Right lobe of liver (tissue), 6 donors: ENCODE measurements at regions not wholly inside any gene's neighbourhood (a gene's known extent, or its start where the extent isn't known, plus 50 kb on each side); places are given as distances from the start of the nearest gene placed in this dataset.

ENCODE experiments used
- ATAC-seq, 4 donors: fragments of 200-7000 bp; cut with Tn5 transposase; one replicate each; pipeline ENCODE4 v1.9.1; 2020; ENCODE audit warnings: mild to moderate bottlenecking in 4 of 4, moderate library complexity in 4 of 4
- DNase-seq, 3 donors: peaks; one replicate each; pipeline ENCODE4 v3.0.0-alpha.2; 2020
- H3K27ac ChIP-seq, 3 donors: fragments of 200-600 bp; one replicate each; pipeline ENCODE4 v1.8.0; 2022
- H3K27me3 ChIP-seq, 2 donors: fragments of 200-600 bp; one replicate each; pipeline ENCODE4 v1.8.0; 2022
- H3K36me3 ChIP-seq, 4 donors: fragments of 200-600 bp; sonication (generic) in 1 of 4; one replicate each; pipeline versions ENCODE4 v1.5.1 to v1.8.0; 2017 to 2022; ENCODE audit warnings: control low read depth in 1 of 4
- H3K4me1 ChIP-seq, 4 donors: fragments of 200-600 bp; sonication (generic) in 1 of 4; one replicate each; pipeline versions ENCODE4 v1.5.1 to v1.8.0; 2017 to 2022; ENCODE audit warnings: control low read depth in 1 of 4
- H3K4me3 ChIP-seq, 3 donors: fragments of 200-600 bp; one replicate each; pipeline ENCODE4 v1.8.0; 2022
- H3K9me3 ChIP-seq, 4 donors: fragments of 200-600 bp; sonication (generic) in 1 of 4; one replicate each; pipeline versions ENCODE4 v1.5.1 to v1.8.0; 2017 to 2022; ENCODE audit warnings: control low read depth in 1 of 4
- POLR2A ChIP-seq: fragments of 450-650 bp; IDR thresholded peaks from one replicate; pipeline ENCODE4 v1.6.1; 2017; ENCODE audit warnings: antibody characterized with exemption, mild to moderate bottlenecking
- WGBS: methylation state at CpG from one replicate; pipeline ENCODE4 v1.1.6; 2018; ENCODE audit warnings: low coverage, low lambda C conversion rate; ENCODE audit not compliant: insufficient coverage; ENCODE audit errors: missing lambda C conversion rate; 5-methylcytosine and 5-hydroxymethylcytosine counted together
- intact Hi-C, 2 donors: fragments of 100-400 bp; cut with DNase I; formaldehyde crosslinking; loops; one replicate each; pipeline versions ENCODE4 v1.11.2 to v1.14.1; 2022
- TF ChIP-seq, protein P1 (sequence below), 4 donors: fragments of 200-600 bp in 3 of 4; fragments of 450-650 bp in 1 of 4; IDR thresholded peaks; one replicate each; pipeline versions ENCODE4 v1.5.1 to v1.8.0; 2016 to 2022; ENCODE audit warnings: antibody characterized with exemption in 4 of 4, mild to moderate bottlenecking in 2 of 4
- donor health status: DM: no; HTN: yes; CAD: no.
- donor health status: DM: no; HTN: no; CAD: no.
- donor health status: DM: no; HTN: no; CAD: no.
- donor health status: DM: no; HTN: yes; CAD: no.
- donor health status: DM: no; HTN: yes; CAD: no.

DNA sequence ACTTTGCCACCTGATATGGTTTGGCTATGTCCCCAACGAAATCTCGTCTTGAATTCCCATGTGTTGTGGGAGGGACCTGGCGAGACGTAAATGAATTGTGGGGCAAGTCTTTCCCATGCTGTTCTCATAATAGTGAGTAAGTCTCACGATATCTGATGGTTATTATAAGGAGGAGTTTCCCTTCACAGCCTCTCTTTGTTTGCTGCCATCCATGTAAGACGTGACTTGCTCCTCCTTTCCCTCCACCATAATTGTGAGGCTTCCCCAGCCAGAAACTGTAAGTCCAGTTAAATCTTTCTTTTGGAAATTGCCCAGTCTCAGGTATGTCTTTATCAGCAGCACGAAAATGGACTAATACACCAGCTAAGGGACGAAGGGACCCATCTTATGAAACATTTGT lies 1303.3 kb downstream of the SUCLG1 start:
- DNase-seq = no peak
- H3K27ac ChIP-seq = no peak overlapping the region
- H3K27me3 ChIP-seq = no peaks in the 10 kb centered on the region
- WGBS = 67% methylated on average over 8 of the region's 8 CpGs
- TF ChIP-seq, protein P1, sequence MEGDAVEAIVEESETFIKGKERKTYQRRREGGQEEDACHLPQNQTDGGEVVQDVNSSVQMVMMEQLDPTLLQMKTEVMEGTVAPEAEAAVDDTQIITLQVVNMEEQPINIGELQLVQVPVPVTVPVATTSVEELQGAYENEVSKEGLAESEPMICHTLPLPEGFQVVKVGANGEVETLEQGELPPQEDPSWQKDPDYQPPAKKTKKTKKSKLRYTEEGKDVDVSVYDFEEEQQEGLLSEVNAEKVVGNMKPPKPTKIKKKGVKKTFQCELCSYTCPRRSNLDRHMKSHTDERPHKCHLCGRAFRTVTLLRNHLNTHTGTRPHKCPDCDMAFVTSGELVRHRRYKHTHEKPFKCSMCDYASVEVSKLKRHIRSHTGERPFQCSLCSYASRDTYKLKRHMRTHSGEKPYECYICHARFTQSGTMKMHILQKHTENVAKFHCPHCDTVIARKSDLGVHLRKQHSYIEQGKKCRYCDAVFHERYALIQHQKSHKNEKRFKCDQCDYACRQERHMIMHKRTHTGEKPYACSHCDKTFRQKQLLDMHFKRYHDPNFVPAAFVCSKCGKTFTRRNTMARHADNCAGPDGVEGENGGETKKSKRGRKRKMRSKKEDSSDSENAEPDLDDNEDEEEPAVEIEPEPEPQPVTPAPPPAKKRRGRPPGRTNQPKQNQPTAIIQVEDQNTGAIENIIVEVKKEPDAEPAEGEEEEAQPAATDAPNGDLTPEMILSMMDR (IDR thresholded peaks at IDR 0.05) = no peak
- no peak for TF ChIP-seq POLR2A
- no peaks in the 10 kb centered on the region for H3K9me3 ChIP-seq
- no peaks in the 10 kb centered on the region for H3K36me3 ChIP-seq
- ATAC-seq = no peak
- no peaks in the 10 kb centered on the region for H3K4me1 ChIP-seq
- intact Hi-C loops = no loop called here
- H3K4me3 ChIP-seq = no peak overlapping the region

DNA sequence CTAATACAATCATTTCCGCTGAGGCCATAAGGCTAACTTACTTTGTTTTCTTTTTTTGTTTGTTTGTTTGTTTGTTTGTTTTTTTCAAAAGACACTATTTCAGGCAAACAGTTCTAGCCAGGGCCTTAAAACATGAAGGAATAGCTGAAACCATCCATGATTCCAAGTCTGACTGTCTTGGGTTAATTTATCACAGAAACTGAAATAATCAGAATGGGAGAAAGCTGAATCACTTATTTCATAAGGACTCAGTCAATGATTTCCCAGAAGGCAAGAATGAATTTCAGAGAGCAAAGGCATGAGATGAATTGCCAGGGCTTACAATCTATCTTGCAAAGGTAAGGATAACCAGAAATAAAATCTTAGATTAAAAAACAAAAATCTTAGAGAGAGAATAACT lies 1315.1 kb downstream of the SUCLG1 start:
- H3K9me3 ChIP-seq = no peaks in the 10 kb centered on the region
- intact Hi-C loops = no loop called here
- no peaks in the 10 kb centered on the region for H3K36me3 ChIP-seq
- DNase-seq = no peak
- no peak overlapping the region for H3K4me3 ChIP-seq
- no peaks in the 10 kb centered on the region for H3K27me3 ChIP-seq
- no peaks in the 10 kb centered on the region for H3K4me1 ChIP-seq
- TF ChIP-seq, protein P1 (IDR thresholded peaks at IDR 0.05) = no peak
- TF ChIP-seq POLR2A = no peak
- ATAC-seq = no peak
- H3K27ac ChIP-seq = no peak overlapping the region
- 81% methylated on average over 1 of the region's 1 CpG for WGBS

DNA sequence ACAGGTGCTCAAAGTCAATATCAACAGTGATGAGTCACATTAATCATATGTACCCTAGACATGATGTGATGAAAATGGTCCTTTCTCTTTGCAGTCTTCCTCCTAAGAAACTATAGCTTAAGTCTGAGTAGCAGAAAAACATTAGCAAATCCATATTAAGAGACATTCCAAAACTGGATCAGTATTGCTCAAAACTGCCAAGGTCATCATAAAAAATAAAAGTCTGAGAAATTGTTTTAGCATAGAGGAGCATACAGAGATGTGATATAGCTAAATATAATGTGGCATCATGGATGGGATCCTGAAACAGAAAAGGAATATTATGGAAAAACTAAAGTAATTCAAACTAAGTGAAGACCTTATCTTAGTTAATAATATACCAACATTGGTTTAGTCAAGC lies 1316.1 kb downstream of the SUCLG1 start:
- no peak for ATAC-seq
- H3K27me3 ChIP-seq = no peaks in the 10 kb centered on the region

GRCh38 chr2:83115606-83116005 lies 1343.5 kb downstream of the SUCLG1 start:
- Histone ChIP-seq H3K9me3 (no peaks in the 10 kb centered on the region), H3K4me3 (no peak overlapping the region), H3K36me3 (no peaks in the 10 kb centered on the region), H3K27ac (no peak overlapping the region), H3K27me3 (no peaks in the 10 kb centered on the region), H3K4me1 (no peaks in the 10 kb centered on the region)
- intact Hi-C loops = no loop called here
- DNase-seq (no peak), ATAC-seq (no peak)
- WGBS = 63% methylated on average over 1 of the region's 1 CpG
- TF ChIP-seq, protein P1 (IDR thresholded peaks at IDR 0.05) = no peak
- TF ChIP-seq POLR2A = no peak

More for the DNA sequence above, 1316.1 kb downstream of the SUCLG1 start:
- no peak for DNase-seq
- Histone ChIP-seq H3K27ac (no peak overlapping the region), H3K36me3 (no peaks in the 10 kb centered on the region), H3K4me3 (no peak overlapping the region), H3K4me1 (no peaks in the 10 kb centered on the region), H3K9me3 (no peaks in the 10 kb centered on the region)
- intact Hi-C loops = no loop called here
- TF ChIP-seq POLR2A = no peak
- TF ChIP-seq, protein P1 (IDR thresholded peaks at IDR 0.05) = no peak

GRCh38 chr2:83115155-83115554 lies 1343.9 kb downstream of the SUCLG1 start:
- Histone ChIP-seq H3K4me3 (no peak overlapping the region), H3K4me1 (no peaks in the 10 kb centered on the region), H3K9me3 (no peaks in the 10 kb centered on the region), H3K27ac (no peak overlapping the region), H3K27me3 (no peaks in the 10 kb centered on the region), H3K36me3 (no peaks in the 10 kb centered on the region)
- ATAC-seq (no peak), DNase-seq (no peak)
- TF ChIP-seq, protein P1 (IDR thresholded peaks at IDR 0.05) = no peak
- TF ChIP-seq POLR2A = no peak
- 11% methylated on average over 1 of the region's 1 CpG for WGBS
- intact Hi-C loops = no loop called here
